AG09319 (cell line): ENCODE measurements at regions not wholly inside any gene's neighbourhood (a gene's known extent, or its start where the extent isn't known, plus 50 kb on each side); places are given as distances from the start of the nearest gene placed in this dataset.

ENCODE experiments used
- DNase-seq: peaks from one replicate; pipeline ENCODE4 v3.0.0-alpha.2; 2010; ENCODE audit warnings: low read depth; ENCODE audit errors: extremely low read depth
- TF ChIP-seq, protein P1 (sequence below): IDR thresholded peaks from 2 replicates; pipeline ENCODE4 v1.5.1; 2011; ENCODE audit warnings: low read depth, mild to moderate bottlenecking, inconsistent platforms, low read length, moderate library complexity

DNA sequence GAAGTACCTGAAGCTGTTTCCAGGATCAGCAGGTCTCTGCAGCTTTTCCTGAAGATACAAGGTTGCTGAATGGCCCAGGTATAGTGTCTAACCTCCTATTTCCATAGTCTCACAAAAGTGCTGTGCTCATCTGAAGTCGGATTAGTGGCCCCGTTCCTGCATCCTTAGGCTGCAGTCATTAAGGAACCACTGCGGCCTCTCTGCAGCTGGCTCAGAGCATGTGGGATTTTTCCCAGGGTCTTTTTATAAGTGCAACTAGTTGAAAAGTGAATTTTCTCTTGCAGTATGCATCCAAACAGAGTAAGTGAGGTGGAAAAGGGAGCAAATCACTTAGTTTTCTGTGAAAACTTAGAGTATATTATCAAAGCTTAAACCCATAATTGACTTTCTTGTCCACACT is 565.3 kb upstream of the NEGR1 start:
- TF ChIP-seq, protein P1, sequence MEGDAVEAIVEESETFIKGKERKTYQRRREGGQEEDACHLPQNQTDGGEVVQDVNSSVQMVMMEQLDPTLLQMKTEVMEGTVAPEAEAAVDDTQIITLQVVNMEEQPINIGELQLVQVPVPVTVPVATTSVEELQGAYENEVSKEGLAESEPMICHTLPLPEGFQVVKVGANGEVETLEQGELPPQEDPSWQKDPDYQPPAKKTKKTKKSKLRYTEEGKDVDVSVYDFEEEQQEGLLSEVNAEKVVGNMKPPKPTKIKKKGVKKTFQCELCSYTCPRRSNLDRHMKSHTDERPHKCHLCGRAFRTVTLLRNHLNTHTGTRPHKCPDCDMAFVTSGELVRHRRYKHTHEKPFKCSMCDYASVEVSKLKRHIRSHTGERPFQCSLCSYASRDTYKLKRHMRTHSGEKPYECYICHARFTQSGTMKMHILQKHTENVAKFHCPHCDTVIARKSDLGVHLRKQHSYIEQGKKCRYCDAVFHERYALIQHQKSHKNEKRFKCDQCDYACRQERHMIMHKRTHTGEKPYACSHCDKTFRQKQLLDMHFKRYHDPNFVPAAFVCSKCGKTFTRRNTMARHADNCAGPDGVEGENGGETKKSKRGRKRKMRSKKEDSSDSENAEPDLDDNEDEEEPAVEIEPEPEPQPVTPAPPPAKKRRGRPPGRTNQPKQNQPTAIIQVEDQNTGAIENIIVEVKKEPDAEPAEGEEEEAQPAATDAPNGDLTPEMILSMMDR = no peak
- DNase-seq = no peak

DNA sequence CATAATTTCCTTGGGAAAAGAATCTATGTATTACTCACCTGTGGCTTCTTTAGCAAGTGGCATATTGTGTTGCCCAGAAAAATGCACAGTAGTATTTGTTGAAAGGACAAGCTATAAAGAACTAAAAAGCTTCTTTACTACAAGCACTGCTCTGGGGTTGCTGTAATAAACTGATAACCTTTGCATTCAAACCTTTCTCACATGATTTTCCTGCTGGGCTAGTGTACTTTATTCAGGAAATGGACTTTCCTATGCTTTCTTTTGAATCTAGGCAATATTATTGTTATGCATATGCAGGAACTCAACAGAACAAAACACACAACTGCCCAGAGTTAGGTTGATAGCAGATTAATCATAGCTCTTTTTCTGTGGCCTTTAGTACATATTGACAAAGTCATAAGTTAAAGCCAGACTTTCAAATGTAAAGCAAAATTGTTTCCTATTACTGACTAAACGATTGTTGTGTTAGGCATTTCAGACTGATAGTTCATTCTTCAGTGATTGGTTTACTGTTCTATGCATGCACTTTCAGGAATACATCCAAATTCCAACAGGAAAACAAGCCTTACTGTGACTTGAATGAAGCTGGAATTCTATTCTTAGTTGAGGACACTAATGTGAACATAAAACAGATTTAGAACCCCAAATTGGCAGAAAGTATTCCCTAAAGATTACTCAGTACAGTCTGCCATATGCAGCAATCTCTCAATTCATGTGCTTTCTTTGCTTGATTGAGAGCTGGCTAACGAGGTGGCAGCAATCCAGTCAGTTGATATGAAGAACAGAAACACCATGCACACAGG is 564.3 kb upstream of the NEGR1 start:
- TF ChIP-seq, protein P1 = no peak
- no peak for DNase-seq

DNA sequence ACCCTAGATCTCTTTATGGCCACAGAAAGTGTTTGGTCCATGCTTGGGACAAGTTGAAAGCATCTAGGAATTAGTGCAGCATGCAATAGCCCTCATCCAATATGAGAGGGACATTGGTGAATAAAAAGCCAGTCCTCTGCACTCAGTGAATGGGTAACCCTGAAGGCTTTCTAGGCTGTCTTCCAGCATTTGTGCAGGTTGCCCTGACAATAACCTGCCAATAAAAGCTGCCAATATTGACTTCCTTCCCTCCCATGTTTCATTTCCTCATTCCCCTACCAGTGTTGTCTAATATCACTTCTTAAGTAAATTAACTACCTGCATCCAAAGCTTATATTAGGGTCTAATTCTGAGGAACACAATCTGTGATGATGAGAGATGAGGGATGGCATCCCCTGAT is 563.6 kb upstream of the NEGR1 start:
- DNase-seq = no peak
- TF ChIP-seq, protein P1 = no peak

DNA sequence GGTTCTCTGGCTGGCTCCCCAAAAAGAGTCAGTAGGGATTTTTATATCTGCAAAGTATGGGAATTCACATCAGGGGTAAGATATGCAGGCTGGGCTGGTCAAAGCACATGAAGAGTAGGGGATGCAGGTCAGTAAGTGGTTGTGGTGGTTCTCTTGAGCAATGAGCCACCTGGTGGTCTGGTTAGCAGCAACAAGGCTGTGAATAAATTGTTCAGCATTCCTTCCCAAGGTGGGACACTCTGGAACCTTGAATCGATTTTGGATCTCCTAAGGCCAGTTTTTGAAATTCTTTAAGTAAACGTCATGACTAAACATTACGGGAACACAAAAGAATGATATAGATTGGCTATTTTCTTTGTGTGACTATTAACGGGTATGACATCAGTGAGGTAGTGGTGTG is 563.0 kb upstream of the NEGR1 start:
- TF ChIP-seq, protein P1 = no peak; the same call in 1 of the 2 replicates
- DNase-seq = no peak

DNA sequence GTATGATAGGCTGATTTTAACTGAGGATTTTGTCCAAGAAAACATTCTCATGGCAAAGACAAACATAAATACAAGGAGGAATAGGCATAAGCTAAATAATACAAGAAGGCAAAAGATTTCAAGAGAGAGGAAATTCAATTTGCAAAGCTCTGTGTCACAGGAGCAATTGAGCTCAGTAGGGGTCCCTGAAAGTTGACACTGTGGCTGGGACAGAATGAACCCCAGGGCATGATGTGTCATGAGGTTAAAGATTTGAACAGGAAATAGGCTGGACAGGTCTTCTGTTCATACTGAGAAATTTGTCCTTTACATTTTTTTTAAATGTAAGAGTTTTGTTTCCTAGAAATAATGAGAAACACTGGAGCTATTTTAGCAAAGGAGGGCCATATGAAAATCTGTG is 555.4 kb upstream of the NEGR1 start:
- TF ChIP-seq, protein P1 = no peak
- no peak for DNase-seq

DNA sequence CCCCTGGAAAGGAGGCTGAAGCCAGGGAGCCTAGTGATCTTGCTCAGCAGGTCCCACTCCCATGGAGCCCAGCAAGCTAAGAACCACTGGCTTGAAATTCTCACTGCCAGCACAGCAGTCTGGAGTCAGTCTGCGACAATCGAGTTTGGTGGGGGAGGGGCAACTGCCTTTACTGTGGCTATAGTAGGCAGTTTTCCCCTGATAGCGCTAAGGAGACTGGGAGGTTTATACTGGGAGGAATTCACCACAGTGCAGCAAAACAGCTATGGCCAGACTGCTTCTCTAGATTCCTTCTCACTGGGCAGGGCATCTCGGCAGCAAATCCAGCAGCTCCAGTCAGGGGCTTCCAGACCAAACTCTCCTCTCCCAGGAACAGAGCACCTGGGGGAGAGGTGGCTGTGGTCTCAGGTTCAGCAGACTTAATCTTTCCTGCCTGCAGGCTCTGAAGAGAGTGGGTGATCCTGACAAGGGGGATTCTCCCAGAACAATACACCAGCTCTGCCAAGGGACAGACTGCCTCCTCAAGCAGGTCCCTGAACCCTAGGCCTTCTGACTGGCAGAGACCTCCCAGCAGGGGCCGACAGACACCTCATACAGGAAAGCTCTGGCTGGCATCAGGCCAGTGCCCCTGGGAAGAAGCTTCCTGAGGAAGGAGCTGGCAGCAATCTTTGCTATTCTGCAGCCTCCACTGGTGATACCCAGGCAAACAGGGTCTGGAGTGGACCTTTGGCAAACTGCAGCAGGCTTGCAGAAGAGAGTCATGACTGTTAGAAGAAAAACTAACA is 548.5 kb upstream of the NEGR1 start:
- DNase-seq = no peak

DNA sequence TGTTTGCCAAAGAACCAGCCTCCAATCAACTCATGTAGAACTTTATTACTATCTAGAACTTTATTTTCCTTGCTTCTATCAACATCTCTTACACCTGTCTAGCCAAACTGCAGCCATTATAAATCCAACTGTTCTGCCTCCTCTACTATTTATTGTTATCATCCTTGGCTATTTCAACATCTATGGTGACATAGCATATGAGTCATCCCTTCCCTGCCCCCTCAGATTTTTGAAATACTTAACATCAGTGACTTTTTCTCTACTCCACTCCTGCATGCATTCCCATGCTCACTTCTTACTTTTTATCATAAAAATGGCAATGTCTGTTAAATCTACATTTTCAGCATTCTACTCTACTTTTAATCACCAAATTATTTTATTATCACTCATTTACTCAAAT is 544.9 kb upstream of the NEGR1 start:
- TF ChIP-seq, protein P1 = no peak
- no peak for DNase-seq

More for the DNA sequence above, 548.5 kb upstream of the NEGR1 start:
- TF ChIP-seq, protein P1 = no peak
